ENCODE measurements at regions not wholly inside any gene's neighbourhood (a gene's known extent, or its start where the extent isn't known, plus 50 kb on each side); places are given as distances from the start of the nearest gene placed in this dataset.

DNA sequence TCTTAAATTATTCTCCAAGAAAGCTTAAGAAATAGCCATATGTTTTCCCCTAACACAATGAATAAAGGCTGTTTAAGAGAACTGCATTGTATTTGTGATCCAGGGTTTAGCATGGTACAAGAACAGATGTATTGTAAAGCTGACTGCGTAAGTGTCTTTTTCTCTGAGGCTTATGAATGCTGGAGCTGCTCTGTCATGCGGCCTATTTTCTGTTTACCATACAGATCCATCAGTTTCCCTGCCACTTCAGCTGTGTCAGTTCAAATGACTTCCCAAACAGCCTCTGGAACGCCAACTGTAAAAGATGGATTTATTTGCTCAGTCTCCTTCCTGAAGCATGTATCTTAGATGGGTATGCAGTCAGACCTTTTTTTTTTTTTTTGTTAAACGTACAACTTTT lies 419.3 kb upstream of the HS3ST5 start:
- WGBS (ENCODE audit: insufficient coverage): 94% methylated on average over 2 of the region's 4 CpGs
- no peak for DNase-seq
- no peaks in the 10 kb centered on the region for H4K20me1 ChIP-seq (ENCODE audit: insufficient read depth, low read length)
- no peak overlapping the region for H2AFZ ChIP-seq (ENCODE audit: insufficient read depth, low read depth, low read length, poor library complexity, severe bottlenecking)
- Mint-ChIP-seq H3K27ac (no peak overlapping the region), H3K27me3 (ENCODE audit: low read depth in 3 of 3) (no peaks in the 10 kb centered on the region), H3K4me1 (no peaks in the 10 kb centered on the region), H3K4me3 (no peak overlapping the region), H3K36me3 (no peaks in the 10 kb centered on the region), H3K9me3 (no peaks in the 10 kb centered on the region)
- H3K27me3 ChIP-seq (ENCODE audit: control insufficient read depth in 2 of 2, insufficient read depth in 2 of 2, low read length in 2 of 2): no peaks in the 10 kb centered on the region
- TF ChIP-seq, protein P1, sequence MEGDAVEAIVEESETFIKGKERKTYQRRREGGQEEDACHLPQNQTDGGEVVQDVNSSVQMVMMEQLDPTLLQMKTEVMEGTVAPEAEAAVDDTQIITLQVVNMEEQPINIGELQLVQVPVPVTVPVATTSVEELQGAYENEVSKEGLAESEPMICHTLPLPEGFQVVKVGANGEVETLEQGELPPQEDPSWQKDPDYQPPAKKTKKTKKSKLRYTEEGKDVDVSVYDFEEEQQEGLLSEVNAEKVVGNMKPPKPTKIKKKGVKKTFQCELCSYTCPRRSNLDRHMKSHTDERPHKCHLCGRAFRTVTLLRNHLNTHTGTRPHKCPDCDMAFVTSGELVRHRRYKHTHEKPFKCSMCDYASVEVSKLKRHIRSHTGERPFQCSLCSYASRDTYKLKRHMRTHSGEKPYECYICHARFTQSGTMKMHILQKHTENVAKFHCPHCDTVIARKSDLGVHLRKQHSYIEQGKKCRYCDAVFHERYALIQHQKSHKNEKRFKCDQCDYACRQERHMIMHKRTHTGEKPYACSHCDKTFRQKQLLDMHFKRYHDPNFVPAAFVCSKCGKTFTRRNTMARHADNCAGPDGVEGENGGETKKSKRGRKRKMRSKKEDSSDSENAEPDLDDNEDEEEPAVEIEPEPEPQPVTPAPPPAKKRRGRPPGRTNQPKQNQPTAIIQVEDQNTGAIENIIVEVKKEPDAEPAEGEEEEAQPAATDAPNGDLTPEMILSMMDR (IDR thresholded peaks at IDR 0.05): no peak
- intact Hi-C loops (cut with micrococcal nuclease): no loop called here
- H3K36me3 ChIP-seq (replicated peaks in 1 of 2; ENCODE audit: control insufficient read depth in 1 of 2, insufficient read depth in 2 of 2, low read length in 2 of 2): no peaks in the 10 kb centered on the region
- H3K4me3 ChIP-seq (replicated peaks in 1 of 3; ENCODE audit: low read depth in 2 of 3, low read length in 3 of 3): no peak overlapping the region
- H3K4me1 ChIP-seq (ENCODE audit: control insufficient read depth in 1 of 2, insufficient read depth in 2 of 2, low read length in 2 of 2): no peaks in the 10 kb centered on the region
- H3K9me3 ChIP-seq (replicated peaks in 1 of 2; ENCODE audit: control insufficient read depth in 1 of 2, insufficient read depth in 1 of 2, low read length in 2 of 2): no peaks in the 10 kb centered on the region
- no peak overlapping the region for H3K27ac ChIP-seq (ENCODE audit: low read depth in 1 of 2, low read length in 2 of 2)
- H3K79me2 ChIP-seq (ENCODE audit: insufficient read depth, low read length): no peaks in the 10 kb centered on the region
- H3K4me2 ChIP-seq (replicated peaks; ENCODE audit: extremely low read depth, low read length, poor library complexity, severe bottlenecking): no peak overlapping the region
- H3K9ac ChIP-seq (ENCODE audit: insufficient read depth, low read length, poor library complexity, severe bottlenecking): no peak overlapping the region

DNA sequence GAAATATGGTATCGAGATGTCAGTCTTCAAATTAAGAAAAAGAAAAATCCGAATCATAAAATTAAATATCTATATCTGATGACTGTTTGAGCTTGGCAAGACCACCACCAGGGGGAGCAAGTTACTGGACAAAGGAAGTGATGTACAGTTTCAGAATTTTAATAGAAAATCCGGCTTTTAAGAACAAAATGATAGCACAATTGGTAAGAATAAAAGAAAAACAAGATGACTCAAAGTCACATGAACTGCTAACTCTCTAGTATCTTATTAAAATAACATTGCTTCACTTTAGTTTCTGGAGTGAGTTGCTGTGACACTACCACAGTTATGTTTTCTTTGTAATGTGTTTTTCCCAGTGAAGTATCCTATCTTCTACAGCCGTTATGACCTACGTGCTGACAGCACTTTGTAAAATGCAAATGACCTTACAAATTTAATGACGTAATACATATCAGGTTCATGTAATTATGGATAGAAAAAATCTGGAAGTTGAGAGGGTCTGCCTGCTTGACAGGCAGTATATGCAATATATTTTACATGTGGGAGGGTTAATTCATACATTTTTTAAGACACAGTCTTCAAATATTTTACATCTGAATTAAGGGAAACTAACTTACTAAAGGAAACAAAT lies 405.3 kb upstream of the HS3ST5 start:
- Mint-ChIP-seq H3K27ac (no peak overlapping the region), H3K9me3 (peaks cover 0 to 2% (median 0%) of the 10 kb centered on the region in 7 donors), H3K4me3 (no peak overlapping the region), H3K36me3 (no peaks in the 10 kb centered on the region), H3K4me1 (no peaks in the 10 kb centered on the region), H3K27me3 (ENCODE audit: low read depth in 3 of 3) (no peaks in the 10 kb centered on the region)
- H3K4me3 ChIP-seq (replicated peaks in 1 of 3; ENCODE audit: low read depth in 2 of 3, low read length in 3 of 3): no peak overlapping the region
- no peak overlapping the region for H2AFZ ChIP-seq (ENCODE audit: insufficient read depth, low read depth, low read length, poor library complexity, severe bottlenecking)
- H3K9ac ChIP-seq (ENCODE audit: insufficient read depth, low read length, poor library complexity, severe bottlenecking): no peak overlapping the region
- H3K27me3 ChIP-seq (ENCODE audit: control insufficient read depth in 2 of 2, insufficient read depth in 2 of 2, low read length in 2 of 2): no peaks in the 10 kb centered on the region
- intact Hi-C loops (cut with micrococcal nuclease): no loop called here
- no peaks in the 10 kb centered on the region for H3K79me2 ChIP-seq (ENCODE audit: insufficient read depth, low read length)
- no peaks in the 10 kb centered on the region for H3K4me1 ChIP-seq (ENCODE audit: control insufficient read depth in 1 of 2, insufficient read depth in 2 of 2, low read length in 2 of 2)
- H4K20me1 ChIP-seq (ENCODE audit: insufficient read depth, low read length): no peaks in the 10 kb centered on the region
- no peaks in the 10 kb centered on the region for H3K9me3 ChIP-seq (replicated peaks in 1 of 2; ENCODE audit: control insufficient read depth in 1 of 2, insufficient read depth in 1 of 2, low read length in 2 of 2)
- H3K27ac ChIP-seq (ENCODE audit: low read depth in 1 of 2, low read length in 2 of 2): no peak overlapping the region
- TF ChIP-seq, protein P1 (IDR thresholded peaks at IDR 0.05): peak; percentile 57
- no peaks in the 10 kb centered on the region for H3K36me3 ChIP-seq (replicated peaks in 1 of 2; ENCODE audit: control insufficient read depth in 1 of 2, insufficient read depth in 2 of 2, low read length in 2 of 2)
- no CpG with 5 or more reads among the region's 6 CpGs for WGBS (ENCODE audit: insufficient coverage)
- H3K4me2 ChIP-seq (replicated peaks; ENCODE audit: extremely low read depth, low read length, poor library complexity, severe bottlenecking): no peak overlapping the region
- DNase-seq: no peak
